HG03378 (cell line): ENCODE measurements at regions not wholly inside any gene's neighbourhood (a gene's known extent, or its start where the extent isn't known, plus 50 kb on each side); places are given as distances from the start of the nearest gene placed in this dataset.
A peak's percentile ranks its signal among the peaks of the same experiment; 100 is the strongest.
"Not testable (repeated sequence)": the region's sequence is repeated elsewhere in the genome, so short reads cannot be mapped to it uniquely, and the experiment has no call there.

Source experiments
- ATAC-seq: cut with Tn5 transposase; IDR thresholded peaks from one replicate; pipeline ENCODE4 v1.9.1; 2021; ENCODE audit warnings: mild to moderate bottlenecking, moderate library complexity; ENCODE audit not compliant: unreplicated experiment

DNA sequence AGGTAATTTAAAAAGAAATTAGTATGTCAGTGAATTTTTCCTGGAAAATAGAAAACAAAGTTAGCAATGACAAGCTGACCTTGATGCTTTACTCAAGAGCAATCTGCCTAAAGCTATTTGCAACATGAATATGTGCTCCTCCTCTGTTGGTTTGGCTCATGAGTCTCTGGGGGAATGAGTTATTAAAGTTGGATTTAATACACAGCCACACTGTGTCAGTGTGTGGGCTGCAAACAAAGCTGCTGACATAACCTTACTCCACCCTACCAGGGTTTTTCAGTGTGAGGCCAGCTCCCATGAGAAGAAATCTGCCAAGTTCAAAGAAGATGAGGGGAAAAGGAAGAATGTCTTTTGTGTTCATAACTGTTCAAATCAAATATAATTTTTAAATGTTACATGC lies 280.5 kb downstream of the TLL1 start:
- no peak for ATAC-seq

- no peak for ATAC-seq
Measured at GRCh38 chr4:166162327-166162726, 289.3 kb downstream of the TLL1 start.

- peak; percentile 99 for ATAC-seq
Measured at GRCh38 chr4:166165829-166166420, 292.9 kb downstream of the TLL1 start.

DNA sequence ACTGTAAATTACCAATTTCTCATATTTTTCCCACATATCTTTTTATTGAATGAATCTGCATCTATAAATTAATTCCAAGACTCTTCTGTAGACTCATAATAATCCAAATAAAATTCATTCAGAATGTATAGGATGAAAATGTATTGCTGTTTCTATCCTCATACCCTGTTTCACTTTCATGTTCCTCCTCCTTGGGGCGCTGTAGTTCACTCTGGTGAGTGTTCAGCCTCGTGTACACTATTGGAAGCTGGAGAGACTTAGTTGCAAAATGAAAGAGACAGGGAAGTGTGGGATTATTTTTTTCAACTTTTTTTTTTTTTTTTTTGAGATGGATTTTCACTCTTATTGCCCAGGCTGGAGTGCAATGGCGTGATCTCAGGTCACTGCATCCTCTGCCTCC lies 296.1 kb downstream of the TLL1 start:
- ATAC-seq, result no peak

GRCh38 chr4:166172619-166173018 lies 299.6 kb downstream of the TLL1 start:
- ATAC-seq, result no peak

GRCh38 chr4:166174717-166175490 lies 301.9 kb downstream of the TLL1 start:
- no peak for ATAC-seq

GRCh38 chr4:166182145-166182544 lies 309.1 kb downstream of the TLL1 start:
- ATAC-seq, result no peak

GRCh38 chr4:166195101-166195500 lies 322.1 kb downstream of the TLL1 start:
- ATAC-seq, result no peak

DNA sequence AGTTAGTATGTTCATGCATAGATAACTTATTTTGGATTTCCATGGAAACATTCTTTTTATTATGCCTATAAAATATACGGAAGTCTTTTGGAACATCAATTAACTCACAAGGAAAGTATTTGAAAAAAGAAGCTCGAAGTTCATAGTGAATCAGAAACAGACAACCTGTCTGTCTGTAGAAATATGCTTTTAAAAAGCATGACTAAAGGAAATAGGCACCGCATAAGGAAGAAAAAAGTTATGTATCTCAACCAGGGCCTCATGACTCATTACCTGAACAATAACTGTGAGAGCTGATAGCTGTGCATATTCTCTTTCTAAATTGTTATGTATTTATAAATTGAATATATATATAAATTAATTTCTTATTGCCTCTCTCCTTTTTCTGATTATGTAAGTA lies 324.1 kb downstream of the TLL1 start:
- ATAC-seq, result no peak

DNA sequence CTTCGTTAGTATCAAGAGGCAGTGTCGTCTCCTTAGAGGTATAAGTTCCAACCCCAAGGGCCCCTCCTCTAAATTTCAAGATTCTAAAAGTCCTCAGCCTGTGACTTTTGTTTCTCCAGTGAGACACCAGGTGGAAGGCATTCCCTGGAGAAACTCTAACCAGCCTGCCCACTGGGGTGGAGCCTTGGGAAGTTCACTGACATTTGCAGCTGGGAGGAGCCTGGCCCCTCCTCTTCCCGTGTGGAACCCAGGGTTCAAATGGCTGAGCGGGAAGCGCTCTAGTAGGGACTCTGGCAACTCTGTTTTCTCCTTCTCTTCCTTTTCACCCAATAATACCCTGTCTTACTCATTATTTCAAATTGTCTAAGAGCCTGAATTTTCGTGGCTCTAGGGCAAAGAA lies 325.0 kb downstream of the TLL1 start:
- no peak for ATAC-seq

- no peak for ATAC-seq
Measured at GRCh38 chr4:166198516-166199310, 325.7 kb downstream of the TLL1 start.

GRCh38 chr4:166202991-166203390 lies 330.0 kb downstream of the TLL1 start:
- ATAC-seq, result no peak

DNA sequence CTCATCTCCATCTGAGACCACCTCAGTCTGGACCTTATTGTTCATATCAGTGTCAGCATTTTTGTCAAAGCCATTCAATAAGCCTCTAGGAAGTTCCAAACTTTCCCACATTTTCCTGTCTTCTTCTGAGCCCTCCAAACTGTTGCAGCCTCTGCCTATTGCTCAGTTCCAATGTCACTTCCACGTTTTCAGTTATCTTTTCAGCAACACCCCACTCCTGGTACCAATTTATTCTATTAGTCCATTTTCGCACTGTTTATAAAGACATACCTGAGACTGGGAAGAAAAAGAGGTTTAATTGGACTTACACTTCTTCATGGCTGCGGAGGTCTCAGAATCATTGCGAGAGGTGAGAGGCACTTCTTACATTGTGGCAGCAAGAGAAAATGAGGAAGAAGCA lies 339.3 kb downstream of the TLL1 start:
- ATAC-seq, result not testable (repeated sequence)

- ATAC-seq, result no peak
Measured at GRCh38 chr4:166222271-166222670, 349.2 kb downstream of the TLL1 start.

- no peak for ATAC-seq
Measured at GRCh38 chr4:166228112-166228511, 355.1 kb downstream of the TLL1 start.

DNA sequence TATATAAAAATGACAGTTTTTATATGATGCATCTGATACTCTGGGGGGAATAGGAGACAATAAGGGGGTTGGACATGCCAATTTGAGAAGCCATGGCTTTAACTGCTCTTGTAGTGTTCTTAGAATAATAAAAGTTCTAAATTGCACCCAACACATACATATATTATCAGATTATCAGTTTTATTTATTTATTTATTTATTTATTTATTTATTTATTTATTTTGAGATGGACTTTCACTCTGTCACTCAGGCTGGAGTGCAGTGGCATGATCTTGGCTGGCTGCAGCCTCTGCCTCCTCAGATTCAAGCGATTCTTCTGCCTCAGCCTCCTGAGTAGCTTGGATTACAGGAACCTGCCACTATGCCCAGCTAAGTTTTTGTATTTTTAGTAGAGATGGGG lies 356.8 kb downstream of the TLL1 start:
- ATAC-seq, result no peak

DNA sequence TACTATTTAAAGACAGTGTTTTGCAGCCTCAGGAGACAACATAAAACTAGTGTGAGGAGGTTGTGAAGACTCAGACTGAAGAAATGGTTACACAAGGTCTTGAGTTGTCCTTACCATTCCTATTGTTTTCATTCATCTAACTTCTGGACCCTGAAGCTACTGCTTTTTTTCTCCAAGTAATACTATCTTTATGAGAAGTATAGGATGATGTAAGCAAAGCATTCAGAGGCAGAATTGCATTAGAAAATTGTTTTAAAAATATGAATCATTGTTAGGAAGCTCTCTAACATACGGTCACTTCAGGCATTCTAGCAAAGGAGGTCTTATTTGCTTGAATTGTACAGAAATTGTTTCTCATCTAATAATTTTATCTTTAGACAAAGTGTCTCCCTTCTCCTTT lies 357.8 kb downstream of the TLL1 start:
- ATAC-seq, result no peak

GRCh38 chr4:166239354-166239753 lies 366.3 kb downstream of the TLL1 start:
- ATAC-seq, result no peak

GRCh38 chr4:166252487-166253402 lies 379.7 kb downstream of the TLL1 start:
- no peak for ATAC-seq

- ATAC-seq, result no peak
Measured at GRCh38 chr4:166257276-166257675, 384.2 kb downstream of the TLL1 start.

GRCh38 chr4:166257891-166258290 lies 384.9 kb downstream of the TLL1 start:
- no peak for ATAC-seq
